ENCODE measurements at regions not wholly inside any gene's neighbourhood (a gene's known extent, or its start where the extent isn't known, plus 50 kb on each side); places are given as distances from the start of the nearest gene placed in this dataset.

- TF ChIP-seq CTCF (IDR thresholded peaks at IDR 0.05) = no peak
- TF ChIP-seq POLR2A (IDR thresholded peaks at IDR 0.05) = no peak
- no peak for TF ChIP-seq EP300 (IDR thresholded peaks at IDR 0.05)
These were observed 444.8 kb downstream of the MAFB start for GRCh38 chr20:40244286-40244685.

Measured in tibial nerve (tissue), 4 donors.